GM20000 (cell line): ENCODE measurements at regions not wholly inside any gene's neighbourhood (a gene's known extent, or its start where the extent isn't known, plus 50 kb on each side); places are given as distances from the start of the nearest gene placed in this dataset.

ENCODE experiments used
- DNase-seq: peaks from one replicate; pipeline ENCODE4 v3.0.0; 2012; ENCODE audit warnings: low spot score
- CTCF ChIP-seq: IDR thresholded peaks from 2 replicates; pipeline ENCODE4 v1.5.1; 2012; ENCODE audit warnings: mild to moderate bottlenecking, control low read depth; ENCODE audit errors: extremely low read depth, missing control alignments

GRCh38 chr18:57970356-57971095 is 73.5 kb upstream of the NEDD4L start:
- peak; percentile 28 for TF ChIP-seq CTCF
- DNase-seq = no peak

GRCh38 chr18:57969824-57970223 is 74.2 kb upstream of the NEDD4L start:
- DNase-seq = no peak

GRCh38 chr18:57965246-57965645 is 78.8 kb upstream of the NEDD4L start:
- TF ChIP-seq CTCF = no peak
- no peak for DNase-seq

More at GRCh38 chr18:57969824-57970223, 74.2 kb upstream of the NEDD4L start:
- TF ChIP-seq CTCF = no peak

- TF ChIP-seq CTCF = no peak
Observed at GRCh38 chr18:57961876-57962505, 82.0 kb upstream of the NEDD4L start.

GRCh38 chr18:57961411-57961810 is 82.6 kb upstream of the NEDD4L start:
- DNase-seq = no peak
- TF ChIP-seq CTCF = no peak

More at GRCh38 chr18:57961876-57962505, 82.0 kb upstream of the NEDD4L start:
- DNase-seq = no peak

GRCh38 chr18:57959278-57959677 is 84.7 kb upstream of the NEDD4L start:
- no peak for TF ChIP-seq CTCF
- DNase-seq = peak; percentile 41

- DNase-seq = no peak
- TF ChIP-seq CTCF = no peak
Observed at GRCh38 chr18:57957210-57957609, 86.8 kb upstream of the NEDD4L start.
